ENCODE measurements at regions not wholly inside any gene's neighbourhood (a gene's known extent, or its start where the extent isn't known, plus 50 kb on each side); places are given as distances from the start of the nearest gene placed in this dataset.

DNA sequence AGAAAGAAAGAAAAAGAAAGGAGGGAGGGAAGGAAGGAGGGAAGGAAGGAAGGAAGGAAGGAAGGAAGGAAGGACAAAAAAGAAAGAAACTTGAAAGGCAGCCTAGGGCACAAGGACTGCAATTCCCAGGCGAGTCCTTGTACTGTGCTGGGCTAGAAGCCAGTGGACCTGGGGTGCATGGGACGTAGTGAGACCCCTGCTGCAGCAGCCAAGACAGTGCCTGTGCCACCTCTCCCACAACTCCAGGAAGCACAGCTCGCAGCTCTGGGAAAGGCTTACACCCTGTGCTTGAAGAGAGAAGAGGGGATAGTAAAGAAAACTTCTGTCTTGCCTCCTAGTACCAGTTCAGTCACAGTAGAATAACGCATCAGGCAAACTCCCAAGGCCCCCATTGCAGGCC is 227.9 kb upstream of the CDH7 start:
- no peak for TF ChIP-seq TAF1 (IDR thresholded peaks at IDR 0.05; ENCODE audit: low read depth)
- TF ChIP-seq, protein P1, sequence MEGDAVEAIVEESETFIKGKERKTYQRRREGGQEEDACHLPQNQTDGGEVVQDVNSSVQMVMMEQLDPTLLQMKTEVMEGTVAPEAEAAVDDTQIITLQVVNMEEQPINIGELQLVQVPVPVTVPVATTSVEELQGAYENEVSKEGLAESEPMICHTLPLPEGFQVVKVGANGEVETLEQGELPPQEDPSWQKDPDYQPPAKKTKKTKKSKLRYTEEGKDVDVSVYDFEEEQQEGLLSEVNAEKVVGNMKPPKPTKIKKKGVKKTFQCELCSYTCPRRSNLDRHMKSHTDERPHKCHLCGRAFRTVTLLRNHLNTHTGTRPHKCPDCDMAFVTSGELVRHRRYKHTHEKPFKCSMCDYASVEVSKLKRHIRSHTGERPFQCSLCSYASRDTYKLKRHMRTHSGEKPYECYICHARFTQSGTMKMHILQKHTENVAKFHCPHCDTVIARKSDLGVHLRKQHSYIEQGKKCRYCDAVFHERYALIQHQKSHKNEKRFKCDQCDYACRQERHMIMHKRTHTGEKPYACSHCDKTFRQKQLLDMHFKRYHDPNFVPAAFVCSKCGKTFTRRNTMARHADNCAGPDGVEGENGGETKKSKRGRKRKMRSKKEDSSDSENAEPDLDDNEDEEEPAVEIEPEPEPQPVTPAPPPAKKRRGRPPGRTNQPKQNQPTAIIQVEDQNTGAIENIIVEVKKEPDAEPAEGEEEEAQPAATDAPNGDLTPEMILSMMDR (IDR thresholded peaks at IDR 0.05; ENCODE audit: poor library complexity, severe bottlenecking) = no peak

All from neural cell (in vitro differentiated cells).